HFFc6 (cell line): ENCODE measurements at regions not wholly inside any gene's neighbourhood (a gene's known extent, or its start where the extent isn't known, plus 50 kb on each side); places are given as distances from the start of the nearest gene placed in this dataset.

Source experiments
- DNase-seq: peaks from one replicate; pipeline ENCODE4 v3.0.0-alpha.2; 2018
- H3K27ac Mint-ChIP-seq: 2 replicates; pipeline ENCODE4 v1.8.0; 2020; ENCODE audit warnings: mild to moderate bottlenecking, mixed read lengths
- H3K27me3 Mint-ChIP-seq: 2 replicates; pipeline ENCODE4 v1.8.0; 2021; ENCODE audit warnings: mild to moderate bottlenecking, moderate library complexity, mixed read lengths; ENCODE audit not compliant: insufficient read depth
- H3K36me3 Mint-ChIP-seq: 2 replicates; pipeline ENCODE4 v1.8.0; 2021; ENCODE audit warnings: low read depth, mixed read lengths
- H3K4me1 Mint-ChIP-seq: 2 replicates; pipeline ENCODE4 v1.8.0; 2020; ENCODE audit warnings: low read depth, mixed read lengths
- H3K4me3 Mint-ChIP-seq: 2 replicates; pipeline ENCODE4 v1.8.0; 2020; ENCODE audit warnings: mild to moderate bottlenecking, moderate library complexity, mixed read lengths
- H3K9me3 Mint-ChIP-seq: 2 replicates; pipeline ENCODE4 v1.8.0; 2020; ENCODE audit warnings: mild to moderate bottlenecking, mixed read lengths
- TF ChIP-seq, protein P1 (sequence below): fragments of 200-600 bp; sonication (generic); IDR thresholded peaks from 2 replicates; pipeline ENCODE4 v1.5.0; 2021; ENCODE audit warnings: antibody characterized with exemption, mild to moderate bottlenecking

DNA sequence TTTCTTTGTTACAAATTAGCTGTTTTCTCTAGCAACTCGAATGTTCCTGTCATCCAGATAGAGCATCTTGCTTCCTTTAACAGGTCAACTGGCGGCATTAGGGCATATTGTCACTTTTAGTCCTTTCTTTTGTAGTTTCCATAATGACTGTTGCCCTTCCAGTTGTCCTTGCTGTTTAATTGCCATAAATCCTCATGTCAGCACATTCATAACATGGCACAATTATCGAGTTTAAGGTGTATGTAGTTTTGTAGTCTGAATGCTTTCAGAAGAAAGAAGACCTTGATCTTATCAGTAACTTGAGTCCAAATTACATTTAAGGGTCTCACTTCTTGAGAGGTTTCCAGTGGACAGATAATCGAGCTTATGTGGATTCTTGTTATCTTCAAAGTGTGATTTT is 161.7 kb upstream of the CDH12 start:
- Mint-ChIP-seq H3K27ac (no peak overlapping the region), H3K4me1 (no peaks in the 10 kb centered on the region), H3K27me3 (no peaks in the 10 kb centered on the region), H3K9me3 (no peaks in the 10 kb centered on the region; the same call in none of the 2 replicates), H3K4me3 (no peak overlapping the region), H3K36me3 (no peaks in the 10 kb centered on the region)
- TF ChIP-seq, protein P1, sequence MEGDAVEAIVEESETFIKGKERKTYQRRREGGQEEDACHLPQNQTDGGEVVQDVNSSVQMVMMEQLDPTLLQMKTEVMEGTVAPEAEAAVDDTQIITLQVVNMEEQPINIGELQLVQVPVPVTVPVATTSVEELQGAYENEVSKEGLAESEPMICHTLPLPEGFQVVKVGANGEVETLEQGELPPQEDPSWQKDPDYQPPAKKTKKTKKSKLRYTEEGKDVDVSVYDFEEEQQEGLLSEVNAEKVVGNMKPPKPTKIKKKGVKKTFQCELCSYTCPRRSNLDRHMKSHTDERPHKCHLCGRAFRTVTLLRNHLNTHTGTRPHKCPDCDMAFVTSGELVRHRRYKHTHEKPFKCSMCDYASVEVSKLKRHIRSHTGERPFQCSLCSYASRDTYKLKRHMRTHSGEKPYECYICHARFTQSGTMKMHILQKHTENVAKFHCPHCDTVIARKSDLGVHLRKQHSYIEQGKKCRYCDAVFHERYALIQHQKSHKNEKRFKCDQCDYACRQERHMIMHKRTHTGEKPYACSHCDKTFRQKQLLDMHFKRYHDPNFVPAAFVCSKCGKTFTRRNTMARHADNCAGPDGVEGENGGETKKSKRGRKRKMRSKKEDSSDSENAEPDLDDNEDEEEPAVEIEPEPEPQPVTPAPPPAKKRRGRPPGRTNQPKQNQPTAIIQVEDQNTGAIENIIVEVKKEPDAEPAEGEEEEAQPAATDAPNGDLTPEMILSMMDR = no peak
- no peak for DNase-seq

DNA sequence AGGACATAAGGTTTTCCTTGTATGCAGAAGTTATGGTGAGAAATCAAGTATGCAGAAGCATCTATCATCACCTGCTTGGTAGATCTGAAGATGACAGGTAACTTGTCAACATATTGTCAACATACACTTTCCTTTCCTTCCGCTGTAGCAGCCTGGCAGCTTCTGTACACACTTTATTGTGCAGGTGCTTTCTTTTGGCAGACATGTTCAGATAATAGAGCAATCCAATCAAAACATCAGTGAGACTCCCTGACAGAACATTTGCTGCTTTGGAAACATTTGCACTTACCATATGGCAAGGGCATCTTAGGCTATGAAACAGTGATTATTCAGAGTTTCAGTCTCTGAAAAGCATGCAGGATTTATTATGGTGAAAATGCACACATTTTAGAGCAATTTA is 161.1 kb upstream of the CDH12 start:
- no peaks in the 10 kb centered on the region for H3K27me3 Mint-ChIP-seq
- H3K4me3 Mint-ChIP-seq = no peak overlapping the region
- TF ChIP-seq, protein P1 = no peak
- H3K4me1 Mint-ChIP-seq = no peaks in the 10 kb centered on the region
- H3K27ac Mint-ChIP-seq = no peak overlapping the region
- H3K36me3 Mint-ChIP-seq = no peaks in the 10 kb centered on the region
- no peak for DNase-seq
- H3K9me3 Mint-ChIP-seq = peaks cover under 1% of the 10 kb centered on the region

DNA sequence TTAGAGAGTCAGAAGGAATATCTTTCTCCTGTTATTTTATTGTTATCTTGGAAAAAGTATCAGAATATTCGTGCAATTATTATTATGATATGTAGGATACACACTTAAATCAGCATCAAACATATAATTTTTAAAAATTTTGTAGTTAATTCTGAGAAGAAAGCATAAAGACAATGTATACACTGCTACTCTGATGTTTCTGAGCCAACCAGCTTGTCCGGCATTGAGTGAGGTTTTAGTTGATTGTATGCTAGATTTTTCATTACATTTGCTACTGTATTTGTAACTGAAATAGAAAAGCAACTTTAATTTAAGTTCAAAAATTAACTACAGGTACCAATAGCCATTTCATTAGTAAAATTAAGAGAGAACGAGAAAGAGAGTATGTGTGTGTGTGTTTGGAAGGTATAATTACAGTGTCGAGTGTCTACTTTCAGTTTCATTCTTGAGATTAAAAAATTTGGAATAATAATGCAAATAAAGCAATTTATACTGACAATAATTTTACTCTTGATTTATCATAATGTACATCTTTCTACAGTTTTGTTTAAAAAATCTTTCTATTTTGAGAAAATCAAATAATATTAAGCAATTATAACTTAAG is 160.4 kb upstream of the CDH12 start:
- Mint-ChIP-seq H3K27me3 (no peaks in the 10 kb centered on the region), H3K27ac (no peak overlapping the region), H3K4me1 (no peaks in the 10 kb centered on the region), H3K36me3 (no peaks in the 10 kb centered on the region), H3K9me3 (peaks cover 8% of the 10 kb centered on the region), H3K4me3 (peak overlapping the region; percentile 72)
- TF ChIP-seq, protein P1 = no peak
- no peak for DNase-seq

DNA sequence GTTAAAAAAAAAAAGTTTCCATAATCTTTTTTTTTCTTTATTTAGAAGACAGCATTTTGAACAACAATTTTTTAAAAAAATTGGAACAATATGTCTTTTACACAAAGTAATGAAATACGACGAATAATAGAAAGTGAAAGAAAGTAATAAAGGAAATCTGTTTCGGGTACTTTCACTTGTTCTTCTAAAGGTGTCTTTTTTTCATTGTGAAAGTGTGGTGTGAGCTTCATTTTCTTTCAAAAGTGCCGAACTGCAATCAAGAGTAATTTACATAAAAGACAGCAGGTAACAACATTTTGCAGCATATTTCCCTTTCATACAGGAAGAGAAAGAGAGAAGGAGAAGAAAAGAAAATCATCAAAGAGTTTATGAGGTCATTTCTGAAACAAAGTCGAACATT is 159.7 kb upstream of the CDH12 start:
- Mint-ChIP-seq H3K9me3 (peaks cover 10% of the 10 kb centered on the region), H3K27ac (no peak overlapping the region), H3K4me1 (no peaks in the 10 kb centered on the region), H3K36me3 (no peaks in the 10 kb centered on the region), H3K27me3 (no peaks in the 10 kb centered on the region), H3K4me3 (peak overlapping the region; percentile 52; the same call in 1 of the 2 replicates)
- no peak for DNase-seq
- TF ChIP-seq, protein P1 = no peak

DNA sequence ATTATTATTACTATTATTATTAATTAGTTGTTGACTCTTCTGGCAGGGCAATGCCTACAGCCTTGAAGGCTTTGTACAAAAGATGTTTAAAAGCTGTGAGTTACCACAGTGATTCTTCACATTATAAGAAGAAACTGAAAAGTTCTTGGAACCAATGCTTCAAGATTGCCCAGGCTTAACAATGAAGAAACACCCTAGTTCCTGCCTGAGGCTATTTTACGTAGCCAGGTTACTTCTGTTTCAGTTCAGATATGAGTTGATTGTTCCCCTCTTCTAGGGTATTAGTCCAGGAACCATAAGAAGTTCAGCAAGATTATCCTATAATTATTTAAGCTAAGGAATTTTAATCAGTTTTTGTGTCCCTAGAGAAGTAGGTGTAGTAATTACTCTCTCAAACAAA is 154.6 kb upstream of the CDH12 start:
- no peak overlapping the region for H3K27ac Mint-ChIP-seq
- no peaks in the 10 kb centered on the region for H3K4me1 Mint-ChIP-seq
- H3K9me3 Mint-ChIP-seq = peaks cover 16% of the 10 kb centered on the region
- DNase-seq = no peak
- no peaks in the 10 kb centered on the region for H3K36me3 Mint-ChIP-seq
- no peak overlapping the region for H3K4me3 Mint-ChIP-seq
- TF ChIP-seq, protein P1 = no peak
- H3K27me3 Mint-ChIP-seq = no peaks in the 10 kb centered on the region

DNA sequence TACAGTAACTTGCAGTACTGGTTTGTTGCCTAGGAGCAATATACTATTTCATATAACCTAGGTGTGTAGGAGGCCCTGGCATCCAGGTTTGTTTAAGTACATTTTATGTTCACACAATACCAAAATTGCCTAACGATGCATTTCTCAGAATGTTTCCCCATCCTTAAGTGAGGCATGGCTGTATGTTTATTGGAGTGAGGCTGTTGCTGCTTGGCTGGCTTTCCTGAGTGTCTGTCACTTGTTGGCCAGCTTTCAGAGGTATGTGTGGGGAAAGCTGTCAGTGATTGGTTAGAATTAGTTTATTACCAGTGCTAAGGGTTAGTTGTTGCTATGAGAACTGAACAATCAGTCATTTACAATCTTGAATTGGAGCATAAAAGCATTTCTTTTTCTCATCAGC is 154.1 kb upstream of the CDH12 start:
- no peak for DNase-seq
- no peaks in the 10 kb centered on the region for H3K4me1 Mint-ChIP-seq

More for the DNA sequence above, 154.1 kb upstream of the CDH12 start:
- Mint-ChIP-seq H3K4me3 (no peak overlapping the region), H3K27me3 (no peaks in the 10 kb centered on the region), H3K27ac (no peak overlapping the region), H3K36me3 (no peaks in the 10 kb centered on the region), H3K9me3 (peaks cover 16% of the 10 kb centered on the region)
- TF ChIP-seq, protein P1 = no peak
